GM13977 (cell line): ENCODE measurements at regions not wholly inside any gene's neighbourhood (a gene's known extent, or its start where the extent isn't known, plus 50 kb on each side); places are given as distances from the start of the nearest gene placed in this dataset.
"Not testable (repeated sequence)": the region's sequence is repeated elsewhere in the genome, so short reads cannot be mapped to it uniquely, and the experiment has no call there.

ENCODE experiments used
- DNase-seq: peaks from one replicate; pipeline ENCODE4 v3.0.0; 2012; ENCODE audit warnings: low spot score
- in situ Hi-C: fragments of 300-500 bp; cut with MboI; formaldehyde crosslinking; loops from one replicate; pipeline ENCODE4 v1.12.0; 2022; ENCODE audit warnings: low sequenced_read_pairs, low pct_unique_long_range_greater_than_20kb, mixed read lengths, inconsistent platforms; ENCODE audit not compliant: unreplicated experiment
- TF ChIP-seq, protein P1 (sequence below): IDR thresholded peaks from 2 replicates; pipeline ENCODE4 v1.5.1; 2012; ENCODE audit warnings: mild to moderate bottlenecking, control low read depth; ENCODE audit not compliant: insufficient read depth; ENCODE audit errors: extremely low read depth, missing control alignments

DNA sequence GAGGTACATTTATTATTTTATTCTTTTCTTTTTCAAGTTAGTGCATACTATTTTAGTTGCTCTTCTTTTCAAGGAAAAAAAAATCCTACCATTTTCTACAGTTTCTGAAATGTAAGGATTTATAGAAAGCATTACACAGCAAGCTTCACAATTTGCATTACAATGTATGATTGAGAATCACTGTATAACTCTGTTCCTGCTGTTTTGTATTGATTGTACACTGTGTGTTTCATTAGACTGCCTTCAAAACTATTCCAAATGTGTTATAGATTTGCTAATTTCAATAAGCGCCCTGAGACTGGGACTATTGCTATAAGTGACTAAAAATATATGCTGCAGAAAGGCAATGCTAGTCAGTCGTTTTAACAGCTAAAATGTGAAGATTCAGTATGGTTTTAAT lies 479.7 kb upstream of the EYS start:
- TF ChIP-seq, protein P1, sequence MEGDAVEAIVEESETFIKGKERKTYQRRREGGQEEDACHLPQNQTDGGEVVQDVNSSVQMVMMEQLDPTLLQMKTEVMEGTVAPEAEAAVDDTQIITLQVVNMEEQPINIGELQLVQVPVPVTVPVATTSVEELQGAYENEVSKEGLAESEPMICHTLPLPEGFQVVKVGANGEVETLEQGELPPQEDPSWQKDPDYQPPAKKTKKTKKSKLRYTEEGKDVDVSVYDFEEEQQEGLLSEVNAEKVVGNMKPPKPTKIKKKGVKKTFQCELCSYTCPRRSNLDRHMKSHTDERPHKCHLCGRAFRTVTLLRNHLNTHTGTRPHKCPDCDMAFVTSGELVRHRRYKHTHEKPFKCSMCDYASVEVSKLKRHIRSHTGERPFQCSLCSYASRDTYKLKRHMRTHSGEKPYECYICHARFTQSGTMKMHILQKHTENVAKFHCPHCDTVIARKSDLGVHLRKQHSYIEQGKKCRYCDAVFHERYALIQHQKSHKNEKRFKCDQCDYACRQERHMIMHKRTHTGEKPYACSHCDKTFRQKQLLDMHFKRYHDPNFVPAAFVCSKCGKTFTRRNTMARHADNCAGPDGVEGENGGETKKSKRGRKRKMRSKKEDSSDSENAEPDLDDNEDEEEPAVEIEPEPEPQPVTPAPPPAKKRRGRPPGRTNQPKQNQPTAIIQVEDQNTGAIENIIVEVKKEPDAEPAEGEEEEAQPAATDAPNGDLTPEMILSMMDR: no peak
- no peak for DNase-seq
- in situ Hi-C loops: no loop called here

DNA sequence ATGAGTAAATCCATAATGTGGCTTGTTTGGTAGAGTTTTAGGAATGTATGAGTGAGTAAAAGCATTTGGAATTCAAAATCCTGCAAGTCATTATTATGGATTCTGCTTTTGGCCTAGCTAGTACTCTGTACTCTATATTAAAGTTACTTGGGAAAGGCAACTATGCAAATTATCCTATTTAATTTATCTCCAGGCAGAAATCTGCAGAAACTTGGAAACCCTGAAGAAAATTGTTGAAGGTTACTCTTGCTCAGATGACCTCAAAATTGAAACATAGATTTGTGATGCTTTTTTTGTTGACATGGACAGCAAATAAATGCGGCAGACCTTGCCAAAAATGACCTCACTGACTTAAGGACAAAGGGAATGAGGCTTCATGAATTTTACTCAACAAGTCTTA lies 477.1 kb upstream of the EYS start:
- in situ Hi-C loops: no loop called here
- TF ChIP-seq, protein P1: no peak
- no peak for DNase-seq

DNA sequence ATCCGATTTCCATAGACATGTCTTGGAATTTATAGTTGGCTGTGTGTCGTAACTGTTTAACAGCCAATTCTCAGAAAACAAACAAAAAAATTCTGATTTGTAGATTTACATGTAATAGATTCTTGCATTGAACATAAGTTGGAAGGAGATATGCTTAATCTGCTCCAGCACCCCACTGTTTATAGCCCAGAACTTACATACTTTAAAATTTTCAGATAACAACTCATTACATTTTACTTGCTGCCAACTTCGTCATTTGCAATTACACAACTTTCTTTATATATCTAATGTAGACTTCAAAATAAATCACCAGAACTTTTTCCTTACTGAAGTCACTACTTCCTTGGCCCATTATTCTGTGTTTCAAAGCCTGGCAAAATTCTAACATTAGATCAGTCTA lies 472.3 kb upstream of the EYS start:
- in situ Hi-C loops: no loop called here
- TF ChIP-seq, protein P1: no peak
- DNase-seq: no peak

- in situ Hi-C loops: no loop called here
- TF ChIP-seq, protein P1: no peak
- DNase-seq: no peak
Observed at GRCh38 chr6:66173587-66173986, 466.6 kb upstream of the EYS start.

- in situ Hi-C loops: not testable (repeated sequence)
Observed at GRCh38 chr6:66166713-66167112, 459.7 kb upstream of the EYS start.

GRCh38 chr6:66161546-66162108 lies 454.6 kb upstream of the EYS start:
- in situ Hi-C loops: no loop called here
- TF ChIP-seq, protein P1: no peak
- DNase-seq: no peak

More at GRCh38 chr6:66166713-66167112, 459.7 kb upstream of the EYS start:
- not testable (repeated sequence) for DNase-seq

DNA sequence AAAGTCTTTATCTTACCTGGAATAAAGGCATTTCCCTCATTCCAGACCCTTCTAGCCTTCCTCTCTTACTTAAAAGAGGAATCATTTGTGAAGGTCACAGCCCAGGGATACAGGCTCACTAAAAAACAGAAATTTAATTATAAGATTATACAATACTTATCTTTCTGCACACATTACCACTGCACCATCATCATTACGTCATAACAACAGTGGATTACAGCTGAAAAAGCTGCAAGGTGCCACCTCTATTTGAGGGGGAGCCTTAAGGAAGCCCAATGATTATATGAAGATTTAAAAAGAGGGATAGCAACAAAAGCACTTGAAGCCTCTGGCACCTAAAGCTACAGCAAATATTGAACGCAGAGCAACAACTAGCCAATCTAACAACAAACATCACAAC lies 452.9 kb upstream of the EYS start:
- in situ Hi-C loops: no loop called here
- DNase-seq: no peak
- TF ChIP-seq, protein P1: no peak
